Glomerular endothelial cell (primary cell): ENCODE measurements at regions not wholly inside any gene's neighbourhood (a gene's known extent, or its start where the extent isn't known, plus 50 kb on each side); places are given as distances from the start of the nearest gene placed in this dataset.

Experiments used
- DNase-seq: peaks from one replicate; pipeline ENCODE4 v3.0.0-alpha.2; 2011; ENCODE audit warnings: low read depth, low spot score; ENCODE audit errors: extremely low read depth

DNA sequence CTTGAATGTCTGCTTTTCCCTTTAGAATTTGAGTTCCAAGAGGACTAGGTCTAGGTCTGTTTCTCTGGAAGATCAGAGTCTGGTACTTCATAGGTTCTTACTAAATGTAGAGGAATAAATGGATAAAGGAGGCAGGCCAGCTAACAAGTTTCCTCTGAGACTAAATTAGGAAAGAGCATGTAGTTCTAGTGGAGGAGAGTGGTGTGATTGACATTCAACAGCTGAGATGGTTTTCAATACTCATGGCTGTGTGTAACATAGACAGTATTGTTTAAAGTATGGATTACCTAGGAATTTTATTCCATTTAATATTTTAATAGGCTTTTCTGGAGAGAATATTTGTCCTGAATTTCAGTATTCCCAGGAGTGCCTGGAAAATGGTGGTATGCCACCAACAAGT is 364.7 kb downstream of the METTL15 start:
- no peak for DNase-seq

- DNase-seq: no peak
Observed at GRCh38 chr11:28471537-28471936, 363.3 kb downstream of the METTL15 start.

GRCh38 chr11:28470180-28470579 is 362.0 kb downstream of the METTL15 start:
- no peak for DNase-seq

DNA sequence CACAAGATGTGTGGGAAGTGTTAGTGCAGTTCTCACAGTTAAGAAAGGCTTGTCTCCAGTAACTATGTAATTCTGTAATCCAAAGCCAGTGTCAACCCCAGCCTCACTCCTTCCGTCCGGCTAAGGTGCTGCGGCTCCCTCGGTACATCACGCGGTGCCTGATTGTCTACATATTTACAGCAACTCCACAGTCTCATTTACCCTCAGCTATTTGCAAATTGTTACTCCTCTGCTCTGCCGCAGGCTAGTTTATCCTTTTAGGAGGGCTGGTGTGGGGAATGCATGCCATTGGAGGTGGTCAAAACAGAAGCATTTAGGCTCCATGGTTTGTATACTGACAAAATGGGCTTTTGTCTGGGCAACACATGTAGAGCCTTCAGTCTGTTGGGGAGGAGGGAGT is 358.3 kb downstream of the METTL15 start:
- no peak for DNase-seq

GRCh38 chr11:28464252-28464867 is 356.2 kb downstream of the METTL15 start:
- no peak for DNase-seq

DNA sequence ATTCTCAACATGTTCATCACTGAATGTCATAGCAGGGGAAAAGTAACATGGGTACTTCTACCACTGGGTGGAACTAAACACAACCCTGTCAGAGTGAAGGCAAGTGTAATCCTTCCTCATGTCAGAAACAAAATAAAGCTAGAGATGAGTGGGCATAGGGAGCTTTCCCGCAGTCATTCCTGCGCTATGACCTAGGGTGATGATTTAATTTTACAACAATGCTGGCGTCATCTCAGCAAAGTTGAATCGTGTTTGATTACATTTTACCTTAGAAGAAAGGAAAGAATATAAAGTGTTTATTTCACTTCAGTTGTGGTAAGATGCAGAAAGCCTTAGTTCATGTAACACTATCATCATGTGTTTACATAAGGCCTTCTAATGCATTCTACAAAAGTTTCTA is 355.6 kb downstream of the METTL15 start:
- no peak for DNase-seq

DNA sequence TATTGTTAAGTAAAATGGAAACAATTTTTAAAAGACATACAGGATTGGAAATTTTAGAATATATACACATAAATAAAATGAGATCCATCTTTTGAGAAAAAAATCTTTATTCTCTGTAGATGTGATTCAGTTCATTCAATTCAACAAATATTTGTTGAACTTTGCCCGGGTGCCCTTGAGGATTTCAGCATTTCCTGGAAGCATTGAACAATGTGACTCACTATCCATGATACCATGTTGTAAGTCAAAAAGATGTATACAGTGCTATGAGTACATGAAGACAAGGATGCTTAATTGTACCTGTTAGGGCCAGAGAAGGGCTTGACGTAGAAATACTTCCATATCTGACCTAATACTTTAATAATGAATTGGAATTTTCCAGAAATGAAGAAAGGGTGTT is 353.7 kb downstream of the METTL15 start:
- no peak for DNase-seq

- DNase-seq: no peak
Observed at GRCh38 chr11:28461338-28461737, 353.1 kb downstream of the METTL15 start.

DNA sequence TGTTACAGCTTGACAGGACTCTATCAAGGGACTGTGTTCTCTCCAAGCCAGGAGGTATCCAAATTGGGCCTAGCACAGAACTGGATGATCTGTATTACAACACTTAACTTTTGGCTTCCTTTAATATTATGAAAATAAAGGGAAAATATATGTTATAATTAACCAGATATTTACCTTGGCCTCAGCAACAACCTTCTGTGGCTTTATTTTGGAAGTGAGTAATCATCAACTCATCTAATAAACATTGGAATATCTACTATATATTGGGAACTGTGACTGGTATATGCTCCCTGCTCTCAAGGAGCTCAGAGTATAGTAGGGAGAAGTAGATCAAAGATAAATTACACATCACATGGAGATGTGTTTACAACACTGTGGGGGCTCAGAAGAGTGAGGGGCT is 352.2 kb downstream of the METTL15 start:
- no peak for DNase-seq

- DNase-seq: no peak
Observed at GRCh38 chr11:28459912-28460311, 351.7 kb downstream of the METTL15 start.

- no peak for DNase-seq
Observed at GRCh38 chr11:28457481-28458065, 349.4 kb downstream of the METTL15 start.

- no peak for DNase-seq
Observed at GRCh38 chr11:28448186-28448585, 340.0 kb downstream of the METTL15 start.

DNA sequence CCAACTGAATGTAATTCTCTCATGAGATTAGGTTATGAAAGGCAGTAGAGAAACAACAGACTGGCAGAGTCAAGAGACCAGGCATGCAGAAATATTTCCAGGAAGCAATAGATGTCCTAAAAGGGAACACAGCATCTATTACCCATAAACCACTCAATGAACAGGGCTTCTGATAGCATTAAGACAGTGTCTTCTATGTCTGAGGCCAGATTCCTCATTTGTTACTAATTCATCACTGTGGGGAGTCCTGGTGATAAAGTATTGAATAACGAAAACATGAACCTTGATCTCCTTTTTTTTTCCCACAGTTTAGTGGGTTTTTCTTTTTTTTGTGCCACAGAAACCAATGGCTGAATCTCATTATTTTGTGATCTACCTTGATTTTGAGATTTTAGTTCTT is 339.0 kb downstream of the METTL15 start:
- no peak for DNase-seq

- no peak for DNase-seq
Observed at GRCh38 chr11:28442131-28442530, 333.9 kb downstream of the METTL15 start.

DNA sequence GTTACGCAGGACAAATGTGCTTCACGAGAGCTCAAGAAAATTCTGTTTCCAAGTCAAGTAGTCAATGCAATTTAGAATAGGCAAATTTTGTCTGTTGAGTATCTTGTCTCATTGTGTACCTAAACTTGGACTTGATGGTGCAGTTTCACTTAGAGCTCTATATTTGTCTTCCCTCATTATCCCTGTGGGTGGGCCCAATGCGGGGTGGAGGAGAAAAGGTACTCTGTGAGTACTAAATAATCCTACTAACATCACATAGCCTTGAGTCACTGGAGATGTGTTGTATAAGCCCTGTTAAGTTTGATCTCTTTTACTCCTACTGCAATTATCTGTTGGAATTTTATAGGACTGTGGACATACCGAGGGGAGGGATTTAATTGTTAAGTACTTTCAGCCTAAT is 331.2 kb downstream of the METTL15 start:
- no peak for DNase-seq

DNA sequence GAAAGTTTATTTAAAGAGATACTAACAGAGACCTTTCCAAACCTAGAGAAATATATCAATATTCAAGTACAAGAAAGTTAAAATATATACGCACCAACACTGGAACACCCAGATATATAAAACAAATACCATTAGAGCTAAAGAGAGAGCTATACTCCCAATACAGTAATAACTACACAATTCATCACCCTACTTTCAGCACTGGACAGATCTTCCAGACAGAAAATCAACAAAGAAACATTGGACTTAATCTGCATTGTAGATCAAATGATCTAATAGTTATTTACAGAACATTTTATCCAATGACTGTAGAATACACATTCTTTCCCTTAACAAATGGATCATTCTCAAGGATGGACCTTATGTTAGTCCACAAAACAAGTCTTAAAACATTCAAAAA is 311.9 kb downstream of the METTL15 start:
- DNase-seq: no peak

- no peak for DNase-seq
Observed at GRCh38 chr11:28417601-28418323, 309.6 kb downstream of the METTL15 start.

DNA sequence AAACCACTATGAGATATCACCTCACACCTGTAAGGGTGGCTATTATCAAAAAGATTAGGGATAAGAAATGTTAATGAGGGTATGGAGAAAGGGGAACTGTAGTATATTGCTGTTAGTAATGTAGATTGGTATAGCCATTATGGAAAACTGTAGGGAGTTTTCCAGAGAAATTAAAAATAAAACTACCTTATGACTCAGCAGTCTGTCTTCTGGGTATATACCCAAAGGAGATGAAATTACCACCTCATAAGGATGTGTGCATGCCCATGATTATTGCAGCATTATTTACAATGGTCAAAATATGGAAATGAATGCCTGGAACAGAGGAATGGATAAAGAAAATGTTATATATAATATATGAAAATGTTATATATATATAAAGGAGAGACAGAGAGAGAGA is 303.8 kb downstream of the METTL15 start:
- no peak for DNase-seq

DNA sequence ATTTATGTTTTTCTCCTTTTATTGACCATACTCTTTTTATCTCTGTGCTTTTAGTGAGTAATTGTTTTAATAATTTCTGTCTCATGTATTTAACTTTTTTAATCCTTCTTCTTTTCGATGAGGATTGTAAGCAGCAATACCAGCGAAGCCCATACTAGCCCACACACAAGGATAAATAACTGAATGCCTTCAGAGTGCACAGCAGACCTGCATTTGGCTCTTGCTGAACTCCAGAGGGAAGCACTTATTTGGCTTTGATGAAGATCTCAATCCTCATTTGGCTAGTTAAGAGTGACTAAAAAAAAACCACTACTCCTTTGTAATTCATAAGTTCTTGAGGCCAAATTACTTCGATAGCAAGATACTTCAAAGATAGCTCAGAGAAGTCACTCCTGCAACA is 293.3 kb downstream of the METTL15 start:
- no peak for DNase-seq

DNA sequence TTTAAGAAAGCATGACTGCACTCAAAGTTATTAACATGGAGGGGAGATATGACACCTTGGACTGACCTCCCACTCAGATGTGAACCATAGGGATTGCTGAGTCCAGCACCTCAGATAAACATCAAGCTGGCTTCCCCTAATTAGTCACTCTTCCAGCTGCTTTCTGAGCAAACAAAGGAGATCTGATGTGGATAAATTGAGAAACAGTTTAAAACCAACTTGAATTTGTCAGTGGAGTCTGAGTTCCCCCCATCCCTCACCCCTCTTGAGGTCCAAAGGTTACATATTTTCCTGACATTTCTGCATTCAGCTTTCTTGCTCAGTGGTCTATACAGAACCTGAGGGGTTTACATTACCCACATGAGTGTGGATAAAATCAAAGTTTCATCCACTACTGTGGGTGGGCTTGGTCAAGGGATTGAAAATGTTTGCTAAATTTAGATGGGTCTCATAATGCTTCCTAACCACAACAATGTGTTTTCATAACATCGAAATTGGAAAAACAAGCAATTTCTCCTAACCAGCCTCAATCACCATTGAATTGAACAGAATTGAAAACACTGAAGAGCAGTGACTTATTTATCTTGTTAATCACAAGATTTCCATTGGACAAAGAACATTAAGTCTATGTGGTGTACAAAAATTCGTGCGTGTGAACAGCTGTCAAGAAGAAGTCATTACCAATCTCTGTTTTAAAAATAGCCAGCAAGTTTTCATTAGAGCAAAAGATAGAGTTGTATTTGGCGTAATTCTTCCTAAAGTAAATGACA is 292.3 kb downstream of the METTL15 start:
- no peak for DNase-seq

- no peak for DNase-seq
Observed at GRCh38 chr11:28393348-28393747, 285.2 kb downstream of the METTL15 start.

- DNase-seq: no peak
Observed at GRCh38 chr11:28384418-28384817, 276.2 kb downstream of the METTL15 start.
